ENCODE measurements at regions not wholly inside any gene's neighbourhood (a gene's known extent, or its start where the extent isn't known, plus 50 kb on each side); places are given as distances from the start of the nearest gene placed in this dataset.

DNA sequence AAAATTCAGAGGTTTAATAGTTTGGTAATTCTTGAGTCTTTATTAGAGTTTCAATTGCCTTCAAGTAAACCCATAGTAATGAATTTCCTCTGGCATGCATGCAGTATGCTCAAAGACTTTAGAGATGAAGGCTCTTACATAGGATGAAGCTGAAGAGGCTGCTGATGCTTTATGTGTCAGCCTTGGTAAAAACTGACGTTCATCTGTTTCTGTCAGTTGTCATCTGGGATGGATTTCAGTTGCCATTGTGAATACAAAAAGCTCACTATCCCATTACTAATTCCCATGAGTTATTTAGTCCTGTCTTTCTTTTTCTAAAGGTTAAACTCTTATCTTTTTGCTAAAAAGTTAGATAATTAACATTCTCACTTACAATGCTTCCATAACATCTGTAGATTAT, 136.9 kb upstream of the GBE1 start:
- no peak for TF ChIP-seq EZH2 (IDR thresholded peaks at IDR 0.05; ENCODE audit: insufficient read depth, poor library complexity, severe bottlenecking)
- no peak for TF ChIP-seq EZH2phosphoT487 (IDR thresholded peaks at IDR 0.05; ENCODE audit: insufficient read depth, low read depth)
